GM23338 (cell line): ENCODE measurements at regions not wholly inside any gene's neighbourhood (a gene's known extent, or its start where the extent isn't known, plus 50 kb on each side); places are given as distances from the start of the nearest gene placed in this dataset.

ENCODE experiments used
- ATAC-seq: fragments of 200-7000 bp; cut with Tn5 transposase; 3 replicates; pipeline ENCODE4 v1.9.1; 2020
- DNase-seq: peaks from one replicate; pipeline ENCODE4 v3.0.0-alpha.2; 2015; ENCODE audit warnings: low spot score
- H2AFZ ChIP-seq: fragments of 200-600 bp; sonication (generic); 2 replicates; pipeline ENCODE4 v1.8.0; 2016; ENCODE audit warnings: antibody characterized with exemption, mild to moderate bottlenecking, moderate library complexity
- H3F3A ChIP-seq: fragments of 200-600 bp; sonication (generic); replicated peaks from 2 replicates; pipeline ENCODE4 v1.8.0; 2017; ENCODE audit warnings: antibody characterized with exemption, mixed run types, low read depth
- H3K27ac ChIP-seq: fragments of 200-600 bp; sonication (generic); 2 replicates; pipeline ENCODE4 v1.6.1; 2016; ENCODE audit warnings: low read depth
- H3K27me3 ChIP-seq: fragments of 200-600 bp; sonication (generic); 2 replicates; pipeline ENCODE4 v1.8.0; 2016; ENCODE audit warnings: mild to moderate bottlenecking, mixed run types, moderate library complexity; ENCODE audit not compliant: insufficient read depth
- H3K36me3 ChIP-seq: fragments of 200-600 bp; sonication (generic); 2 replicates; pipeline ENCODE4 v1.8.0; 2016; ENCODE audit warnings: mild to moderate bottlenecking; ENCODE audit not compliant: insufficient read depth
- H3K4me1 ChIP-seq: fragments of 200-600 bp; sonication (generic); 2 replicates; pipeline ENCODE4 v1.8.0; 2016; ENCODE audit warnings: mild to moderate bottlenecking, moderate library complexity; ENCODE audit not compliant: insufficient read depth
- H3K4me2 ChIP-seq: fragments of 200-600 bp; sonication (generic); 2 replicates; pipeline ENCODE4 v1.7.1; 2017; ENCODE audit warnings: mixed run types
- H3K4me3 ChIP-seq: fragments of 200-600 bp; sonication (generic); 2 replicates; pipeline ENCODE4 v1.6.1; 2016; ENCODE audit warnings: mixed run types
- H3K79me2 ChIP-seq: fragments of 200-600 bp; sonication (generic); replicated peaks from 2 replicates; pipeline ENCODE4 v1.8.0; 2017; ENCODE audit warnings: mild to moderate bottlenecking; ENCODE audit not compliant: insufficient read depth
- H3K9me2 ChIP-seq: fragments of 200-600 bp; sonication (generic); 2 replicates; pipeline ENCODE4 v1.8.0; 2017; ENCODE audit not compliant: insufficient read depth
- H4K20me1 ChIP-seq: fragments of 200-600 bp; sonication (generic); replicated peaks from 2 replicates; pipeline ENCODE4 v1.8.0; 2017; ENCODE audit warnings: mild to moderate bottlenecking; ENCODE audit not compliant: insufficient read depth
- H3K27ac Mint-ChIP-seq: 2 replicates; pipeline ENCODE4 v1.8.0; 2020; ENCODE audit warnings: inconsistent platforms, mild to moderate bottlenecking, moderate library complexity, mixed read lengths
- H3K27me3 Mint-ChIP-seq: 3 replicates; pipeline ENCODE4 v1.8.0; 2022; ENCODE audit warnings: low read depth, mild to moderate bottlenecking, moderate library complexity, mixed read lengths, inconsistent platforms; ENCODE audit not compliant: insufficient read depth, poor library complexity
- H3K36me3 Mint-ChIP-seq: 3 replicates; pipeline ENCODE4 v1.8.0; 2021; ENCODE audit warnings: low read depth, mild to moderate bottlenecking, inconsistent platforms, moderate library complexity, mixed read lengths
- H3K4me1 Mint-ChIP-seq: 3 replicates; pipeline ENCODE4 v1.8.0; 2020; ENCODE audit warnings: mild to moderate bottlenecking, inconsistent platforms, mixed read lengths
- H3K4me3 Mint-ChIP-seq: 3 replicates; pipeline ENCODE4 v1.8.0; 2021; ENCODE audit warnings: moderate library complexity, mild to moderate bottlenecking, inconsistent platforms, mixed read lengths
- H3K9me3 Mint-ChIP-seq: 3 replicates; pipeline ENCODE4 v1.8.0; 2020; ENCODE audit warnings: moderate library complexity, mild to moderate bottlenecking, inconsistent platforms, mixed read lengths
- CTCF ChIP-seq, 2 experiments: fragments of 200-600 bp in 1 of 2; sonication (generic) in 1 of 2; conservative IDR thresholded peaks; 2 replicates each; pipeline versions ENCODE4 v1.5.1 to v1.6.1; 2016 to 2017; ENCODE audit warnings: antibody characterized with exemption in 2 of 2, low read depth in 2 of 2, mild to moderate bottlenecking in 2 of 2, moderate library complexity in 1 of 2
- ETS1 ChIP-seq: IDR thresholded peaks from 2 replicates; pipeline ENCODE4 v1.6.1; 2016; ENCODE audit warnings: antibody characterized with exemption
- EZH2 ChIP-seq: fragments of 200-600 bp; sonication (generic); IDR thresholded peaks from one replicate; pipeline ENCODE4 v1.8.0; 2017; ENCODE audit warnings: antibody characterized with exemption, mild to moderate bottlenecking, low read depth; ENCODE audit not compliant: unreplicated experiment
- JUNB ChIP-seq: IDR thresholded peaks from one replicate; pipeline ENCODE4 v1.6.1; 2016; ENCODE audit warnings: antibody characterized with exemption; ENCODE audit not compliant: unreplicated experiment
- NANOG ChIP-seq: IDR thresholded peaks from 2 replicates; pipeline ENCODE4 v1.6.1; 2016; ENCODE audit warnings: antibody characterized with exemption, borderline replicate concordance
- POLR2AphosphoS5 ChIP-seq: IDR thresholded peaks from 2 replicates; pipeline ENCODE4 v1.6.1; 2016; ENCODE audit warnings: antibody characterized with exemption, low read depth
- REST ChIP-seq: IDR thresholded peaks from one replicate; pipeline ENCODE4 v1.6.1; 2018; ENCODE audit warnings: antibody characterized with exemption; ENCODE audit not compliant: unreplicated experiment
- STAT1 ChIP-seq: IDR thresholded peaks from one replicate; pipeline ENCODE4 v1.6.1; 2016; ENCODE audit warnings: antibody characterized with exemption; ENCODE audit not compliant: unreplicated experiment
- ZNF462 ChIP-seq: fragments of 250-450 bp; sonication (Bioruptor Pico); IDR thresholded peaks from 2 replicates; pipeline ENCODE4 v1.5.0; 2020; ENCODE audit warnings: mild to moderate bottlenecking, moderate library complexity

GRCh38 chr14:54172114-54172513 lies 215.5 kb upstream of the BMP4 start (continued):
- TF ChIP-seq REST (no peak), NANOG (no peak)

GRCh38 chr14:54172562-54172961 lies 215.9 kb upstream of the BMP4 start:
- Histone ChIP-seq H3K79me2 (no peaks in the 10 kb centered on the region), H3K4me1 (no peaks in the 10 kb centered on the region), H2AFZ (no peak overlapping the region), H3F3A (no peaks in the 10 kb centered on the region), H3K27ac (no peak overlapping the region), H3K4me3 (no peak overlapping the region), H3K9me2 (no peaks in the 10 kb centered on the region), H4K20me1 (no peaks in the 10 kb centered on the region), H3K36me3 (no peaks in the 10 kb centered on the region), H3K27me3 (no peaks in the 10 kb centered on the region), H3K4me2 (no peak overlapping the region)
- ATAC-seq (no peak), DNase-seq (no peak)
- H3K4me3 Mint-ChIP-seq, result no peak overlapping the region
- no peaks in the 10 kb centered on the region for H3K4me1 Mint-ChIP-seq
- H3K9me3 Mint-ChIP-seq, result no peaks in the 10 kb centered on the region
- no peaks in the 10 kb centered on the region for H3K36me3 Mint-ChIP-seq
- no peak overlapping the region for H3K27ac Mint-ChIP-seq
- peaks cover 2% of the 10 kb centered on the region for H3K27me3 Mint-ChIP-seq
- no peak for TF ChIP-seq JUNB
- TF ChIP-seq REST, result no peak
- no peak for TF ChIP-seq POLR2AphosphoS5
- TF ChIP-seq ETS1, result no peak
- no peak for TF ChIP-seq CTCF (conservative IDR thresholded peaks at IDR 0.05; ENCODE audit: low read depth in 2 of 2)
- TF ChIP-seq ZNF462 (CRISPR knock-in tag), result no peak
- TF ChIP-seq STAT1, result no peak
- no peak for TF ChIP-seq NANOG
- TF ChIP-seq EZH2, result no peak
